ENCODE measurements at regions not wholly inside any gene's neighbourhood (a gene's known extent, or its start where the extent isn't known, plus 50 kb on each side); places are given as distances from the start of the nearest gene placed in this dataset.

DNA sequence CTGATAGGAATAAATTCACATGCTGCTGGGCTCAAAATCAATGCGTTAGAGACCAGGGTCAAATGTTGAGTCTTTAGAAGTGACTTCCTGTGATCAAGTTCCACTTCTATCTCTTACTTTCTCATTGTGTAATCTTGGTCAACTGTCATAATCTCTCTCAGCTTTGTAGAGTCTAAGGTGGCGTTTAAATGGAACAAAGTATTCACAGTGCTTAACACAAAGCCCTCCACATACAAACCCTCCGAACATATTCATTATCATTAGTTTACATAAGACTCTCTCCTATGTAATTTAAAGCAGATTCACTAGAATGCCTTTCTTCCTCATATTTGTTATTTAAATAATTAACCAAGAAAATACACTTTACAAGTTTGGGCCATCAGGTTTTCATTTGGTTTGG, 1044.1 kb downstream of the EFNB2 start:
- no peak for TF ChIP-seq TEAD4 (IDR thresholded peaks at IDR 0.05; ENCODE audit: low read depth, low read length)
- TF ChIP-seq CTCF (IDR thresholded peaks at IDR 0.05; ENCODE audit: control extremely low read depth in 1 of 3, insufficient read depth in 1 of 3, low read depth in 1 of 3, low read length in 3 of 3): no peak
- no peak for TF ChIP-seq CHD2 (IDR thresholded peaks at IDR 0.05; ENCODE audit: low read length)
- no peak for TF ChIP-seq MAX (IDR thresholded peaks at IDR 0.05)
- no peak for TF ChIP-seq NRF1 (IDR thresholded peaks at IDR 0.05; ENCODE audit: low read depth, low read length)
- TF ChIP-seq, protein P1, sequence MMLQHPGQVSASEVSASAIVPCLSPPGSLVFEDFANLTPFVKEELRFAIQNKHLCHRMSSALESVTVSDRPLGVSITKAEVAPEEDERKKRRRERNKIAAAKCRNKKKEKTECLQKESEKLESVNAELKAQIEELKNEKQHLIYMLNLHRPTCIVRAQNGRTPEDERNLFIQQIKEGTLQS (IDR thresholded peaks at IDR 0.05; ENCODE audit: insufficient read depth, low read depth, low read length): no peak
- no peak for TF ChIP-seq EZH2 (IDR thresholded peaks at IDR 0.05; ENCODE audit: low read depth, low read length, severe bottlenecking)
- no peak for TF ChIP-seq POLR2AphosphoS5 (IDR thresholded peaks at IDR 0.05; ENCODE audit: low read depth, low read length)
- no peak for TF ChIP-seq SUZ12 (IDR thresholded peaks at IDR 0.05; ENCODE audit: low read length)
- no peak for TF ChIP-seq ATF2 (IDR thresholded peaks at IDR 0.05; ENCODE audit: low read length)
- TF ChIP-seq NANOG (IDR thresholded peaks at IDR 0.05; ENCODE audit: insufficient read depth, low read depth, low read length, poor library complexity, severe bottlenecking): no peak
- no peak for TF ChIP-seq HDAC2 (IDR thresholded peaks at IDR 0.05; ENCODE audit: borderline replicate concordance in 1 of 2, low read depth in 2 of 2, low read length in 2 of 2)
